ENCODE measurements at regions not wholly inside any gene's neighbourhood (a gene's known extent, or its start where the extent isn't known, plus 50 kb on each side); places are given as distances from the start of the nearest gene placed in this dataset.

GRCh38 chr2:217539126-217539525 lies 463.7 kb downstream of the TNS1 start:
- TF ChIP-seq CBX5 (IDR thresholded peaks at IDR 0.05; ENCODE audit: low read depth), result no peak
- TF ChIP-seq NFYB (IDR thresholded peaks at IDR 0.05; ENCODE audit: insufficient read depth, low read depth, low read length), result no peak
- TF ChIP-seq SMAD5 (IDR thresholded peaks at IDR 0.05; ENCODE audit: low read depth), result no peak
- TF ChIP-seq POLR2AphosphoS5 (IDR thresholded peaks at IDR 0.05; ENCODE audit: low read length), result no peak
- no peak for TF ChIP-seq RELA (IDR thresholded peaks at IDR 0.05; ENCODE audit: borderline replicate concordance, partially characterized antibody)
- TF ChIP-seq NBN (IDR thresholded peaks at IDR 0.05), result no peak
- TF ChIP-seq EP300 (IDR thresholded peaks at IDR 0.05; ENCODE audit: borderline replicate concordance in 1 of 2, control insufficient read depth in 1 of 2, low read depth in 2 of 2, low read length in 2 of 2), result no peak
- no peak for TF ChIP-seq HCFC1 (IDR thresholded peaks at IDR 0.05; ENCODE audit: low read length)
- no peak for TF ChIP-seq ELK1 (IDR thresholded peaks at IDR 0.05; ENCODE audit: low read depth, low read length)
- TF ChIP-seq CTCF (IDR thresholded peaks at IDR 0.05 in 2 of 3, conservative IDR thresholded peaks at IDR 0.05 in 1 of 3; ENCODE audit: control insufficient read depth in 2 of 3, extremely low read depth in 1 of 3, insufficient read depth in 1 of 3, low read depth in 3 of 3, low read length in 3 of 3), result no peak
- TF ChIP-seq CHD1 (IDR thresholded peaks at IDR 0.05; ENCODE audit: low read depth, low read length), result no peak
- no peak for TF ChIP-seq CREB1 (IDR thresholded peaks at IDR 0.05; ENCODE audit: low read depth)

Measured in GM12878 (cell line).